K562 (cell line): ENCODE measurements at regions not wholly inside any gene's neighbourhood (a gene's known extent, or its start where the extent isn't known, plus 50 kb on each side); places are given as distances from the start of the nearest gene placed in this dataset.

Experiments used
- BRF1 ChIP-seq: IDR thresholded peaks from 3 replicates; pipeline ENCODE4 v1.6.1; 2011; ENCODE audit warnings: borderline replicate concordance, mild to moderate bottlenecking; ENCODE audit not compliant: insufficient read length; ENCODE audit errors: extremely low read depth
- CBFA2T3 ChIP-seq: fragments of 450-650 bp; IDR thresholded peaks from 2 replicates; pipeline ENCODE4 v1.6.1; 2017
- CHCHD3 ChIP-seq: fragments of 250-450 bp; sonication (Bioruptor Pico); IDR thresholded peaks from 2 replicates; pipeline ENCODE4 v2.1.2; 2022; ENCODE audit warnings: mild to moderate bottlenecking
- ERF ChIP-seq: fragments of 450-650 bp; formaldehyde crosslinking; IDR thresholded peaks from 2 replicates; pipeline ENCODE4 v1.4.0; 2020; ENCODE audit warnings: mild to moderate bottlenecking, mixed read lengths
- FUS ChIP-seq: fragments of 200-400 bp; formaldehyde crosslinking; optimal IDR thresholded peaks from 2 replicates; pipeline ENCODE3; 2017; ENCODE audit warnings: low read depth, low read length
- KAT2B ChIP-seq: IDR thresholded peaks from one replicate; pipeline ENCODE4 v1.6.1; 2012; ENCODE audit warnings: low read depth, mild to moderate bottlenecking, control low read depth, inconsistent platforms, low read length, moderate library complexity
- MCM3 ChIP-seq: fragments of 450-650 bp; IDR thresholded peaks from 2 replicates; pipeline ENCODE4 v1.6.1; 2016
- MYNN ChIP-seq, 2 experiments: sonication (generic); formaldehyde crosslinking in 1 of 2; IDR thresholded peaks; 2 replicates each; pipeline versions ENCODE4 v1.5.0 to v1.6.1; 2016 to 2020; ENCODE audit warnings: antibody characterized with exemption in 1 of 2, missing genetic modification reagents in 1 of 2
- NONO ChIP-seq, 2 experiments: fragments of 200-400 bp in 1 of 2; fragments of 450-650 bp in 1 of 2; formaldehyde crosslinking in 1 of 2; IDR thresholded peaks; 2 replicates each; pipeline ENCODE4 v1.6.1; 2017; ENCODE audit warnings: low read depth in 2 of 2, mild to moderate bottlenecking in 2 of 2, moderate library complexity in 2 of 2, low read length in 1 of 2
- PURB ChIP-seq: sonication (generic); formaldehyde crosslinking; IDR thresholded peaks from 2 replicates; pipeline ENCODE4 v1.9.0; 2021; ENCODE audit warnings: low read depth, mild to moderate bottlenecking, missing genetic modification reagents
- RBM34 ChIP-seq: fragments of 200-400 bp; formaldehyde crosslinking; IDR thresholded peaks from 2 replicates; pipeline ENCODE4 v1.6.1; 2018; ENCODE audit warnings: low read length, borderline replicate concordance; ENCODE audit not compliant: insufficient read depth
- RUNX1 ChIP-seq: sonication (generic); IDR thresholded peaks from 2 replicates; pipeline ENCODE4 v1.6.1; 2016; ENCODE audit warnings: antibody characterized with exemption, low read depth
- ZNF354B ChIP-seq: fragments of 250-450 bp; sonication (Bioruptor Pico); IDR thresholded peaks from 2 replicates; pipeline ENCODE4 v1.4.0; 2020
- TF ChIP-seq, protein P1 (sequence below), 2 experiments: fragments of 450-650 bp in 1 of 2; IDR thresholded peaks; 2 replicates each; pipeline ENCODE4 v1.6.1; 2011 to 2017; ENCODE audit warnings: low read depth in 2 of 2, antibody characterized with exemption in 1 of 2, borderline replicate concordance in 1 of 2, low read length in 1 of 2, mild to moderate bottlenecking in 1 of 2, mixed read lengths in 1 of 2; ENCODE audit not compliant: control insufficient read depth in 1 of 2
- TF ChIP-seq, protein P2 (sequence below): fragments of 450-650 bp; IDR thresholded peaks from 2 replicates; pipeline ENCODE4 v1.6.1; 2016; ENCODE audit warnings: mild to moderate bottlenecking, moderate library complexity

DNA sequence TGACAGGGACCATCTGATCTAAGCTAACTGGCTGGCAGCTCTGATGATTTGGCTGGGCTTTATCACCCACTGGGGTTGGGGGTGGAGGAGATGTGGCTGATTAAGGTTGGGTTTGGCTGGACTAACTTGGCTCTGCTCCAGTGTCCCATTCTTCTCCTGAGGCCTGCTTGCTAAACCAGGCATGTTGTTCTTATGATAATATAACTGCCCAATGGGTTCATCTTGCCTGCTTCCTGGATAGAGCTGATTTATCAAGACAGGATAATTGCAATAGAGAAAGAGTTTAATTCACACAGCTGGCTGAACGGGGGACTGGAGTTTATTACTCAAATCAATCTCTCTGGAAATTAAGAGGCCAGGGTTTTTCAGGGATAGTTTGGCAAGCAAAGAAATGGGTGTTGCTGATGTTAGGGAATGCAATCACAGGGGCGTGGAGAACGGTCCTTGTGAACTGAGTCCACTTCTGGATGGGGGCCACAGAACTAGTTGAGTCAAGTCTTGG lies 150.4 kb downstream of the PTH2R start (continued):
- TF ChIP-seq, protein P1, sequence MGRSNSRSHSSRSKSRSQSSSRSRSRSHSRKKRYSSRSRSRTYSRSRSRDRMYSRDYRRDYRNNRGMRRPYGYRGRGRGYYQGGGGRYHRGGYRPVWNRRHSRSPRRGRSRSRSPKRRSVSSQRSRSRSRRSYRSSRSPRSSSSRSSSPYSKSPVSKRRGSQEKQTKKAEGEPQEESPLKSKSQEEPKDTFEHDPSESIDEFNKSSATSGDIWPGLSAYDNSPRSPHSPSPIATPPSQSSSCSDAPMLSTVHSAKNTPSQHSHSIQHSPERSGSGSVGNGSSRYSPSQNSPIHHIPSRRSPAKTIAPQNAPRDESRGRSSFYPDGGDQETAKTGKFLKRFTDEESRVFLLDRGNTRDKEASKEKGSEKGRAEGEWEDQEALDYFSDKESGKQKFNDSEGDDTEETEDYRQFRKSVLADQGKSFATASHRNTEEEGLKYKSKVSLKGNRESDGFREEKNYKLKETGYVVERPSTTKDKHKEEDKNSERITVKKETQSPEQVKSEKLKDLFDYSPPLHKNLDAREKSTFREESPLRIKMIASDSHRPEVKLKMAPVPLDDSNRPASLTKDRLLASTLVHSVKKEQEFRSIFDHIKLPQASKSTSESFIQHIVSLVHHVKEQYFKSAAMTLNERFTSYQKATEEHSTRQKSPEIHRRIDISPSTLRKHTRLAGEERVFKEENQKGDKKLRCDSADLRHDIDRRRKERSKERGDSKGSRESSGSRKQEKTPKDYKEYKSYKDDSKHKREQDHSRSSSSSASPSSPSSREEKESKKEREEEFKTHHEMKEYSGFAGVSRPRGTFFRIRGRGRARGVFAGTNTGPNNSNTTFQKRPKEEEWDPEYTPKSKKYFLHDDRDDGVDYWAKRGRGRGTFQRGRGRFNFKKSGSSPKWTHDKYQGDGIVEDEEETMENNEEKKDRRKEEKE (IDR thresholded peaks at IDR 0.05; ENCODE audit: borderline replicate concordance in 1 of 2, control insufficient read depth in 1 of 2, low read depth in 2 of 2, low read length in 1 of 2) = no peak
- no peak for TF ChIP-seq MCM3
- TF ChIP-seq RUNX1 = no peak
- TF ChIP-seq, protein P2, sequence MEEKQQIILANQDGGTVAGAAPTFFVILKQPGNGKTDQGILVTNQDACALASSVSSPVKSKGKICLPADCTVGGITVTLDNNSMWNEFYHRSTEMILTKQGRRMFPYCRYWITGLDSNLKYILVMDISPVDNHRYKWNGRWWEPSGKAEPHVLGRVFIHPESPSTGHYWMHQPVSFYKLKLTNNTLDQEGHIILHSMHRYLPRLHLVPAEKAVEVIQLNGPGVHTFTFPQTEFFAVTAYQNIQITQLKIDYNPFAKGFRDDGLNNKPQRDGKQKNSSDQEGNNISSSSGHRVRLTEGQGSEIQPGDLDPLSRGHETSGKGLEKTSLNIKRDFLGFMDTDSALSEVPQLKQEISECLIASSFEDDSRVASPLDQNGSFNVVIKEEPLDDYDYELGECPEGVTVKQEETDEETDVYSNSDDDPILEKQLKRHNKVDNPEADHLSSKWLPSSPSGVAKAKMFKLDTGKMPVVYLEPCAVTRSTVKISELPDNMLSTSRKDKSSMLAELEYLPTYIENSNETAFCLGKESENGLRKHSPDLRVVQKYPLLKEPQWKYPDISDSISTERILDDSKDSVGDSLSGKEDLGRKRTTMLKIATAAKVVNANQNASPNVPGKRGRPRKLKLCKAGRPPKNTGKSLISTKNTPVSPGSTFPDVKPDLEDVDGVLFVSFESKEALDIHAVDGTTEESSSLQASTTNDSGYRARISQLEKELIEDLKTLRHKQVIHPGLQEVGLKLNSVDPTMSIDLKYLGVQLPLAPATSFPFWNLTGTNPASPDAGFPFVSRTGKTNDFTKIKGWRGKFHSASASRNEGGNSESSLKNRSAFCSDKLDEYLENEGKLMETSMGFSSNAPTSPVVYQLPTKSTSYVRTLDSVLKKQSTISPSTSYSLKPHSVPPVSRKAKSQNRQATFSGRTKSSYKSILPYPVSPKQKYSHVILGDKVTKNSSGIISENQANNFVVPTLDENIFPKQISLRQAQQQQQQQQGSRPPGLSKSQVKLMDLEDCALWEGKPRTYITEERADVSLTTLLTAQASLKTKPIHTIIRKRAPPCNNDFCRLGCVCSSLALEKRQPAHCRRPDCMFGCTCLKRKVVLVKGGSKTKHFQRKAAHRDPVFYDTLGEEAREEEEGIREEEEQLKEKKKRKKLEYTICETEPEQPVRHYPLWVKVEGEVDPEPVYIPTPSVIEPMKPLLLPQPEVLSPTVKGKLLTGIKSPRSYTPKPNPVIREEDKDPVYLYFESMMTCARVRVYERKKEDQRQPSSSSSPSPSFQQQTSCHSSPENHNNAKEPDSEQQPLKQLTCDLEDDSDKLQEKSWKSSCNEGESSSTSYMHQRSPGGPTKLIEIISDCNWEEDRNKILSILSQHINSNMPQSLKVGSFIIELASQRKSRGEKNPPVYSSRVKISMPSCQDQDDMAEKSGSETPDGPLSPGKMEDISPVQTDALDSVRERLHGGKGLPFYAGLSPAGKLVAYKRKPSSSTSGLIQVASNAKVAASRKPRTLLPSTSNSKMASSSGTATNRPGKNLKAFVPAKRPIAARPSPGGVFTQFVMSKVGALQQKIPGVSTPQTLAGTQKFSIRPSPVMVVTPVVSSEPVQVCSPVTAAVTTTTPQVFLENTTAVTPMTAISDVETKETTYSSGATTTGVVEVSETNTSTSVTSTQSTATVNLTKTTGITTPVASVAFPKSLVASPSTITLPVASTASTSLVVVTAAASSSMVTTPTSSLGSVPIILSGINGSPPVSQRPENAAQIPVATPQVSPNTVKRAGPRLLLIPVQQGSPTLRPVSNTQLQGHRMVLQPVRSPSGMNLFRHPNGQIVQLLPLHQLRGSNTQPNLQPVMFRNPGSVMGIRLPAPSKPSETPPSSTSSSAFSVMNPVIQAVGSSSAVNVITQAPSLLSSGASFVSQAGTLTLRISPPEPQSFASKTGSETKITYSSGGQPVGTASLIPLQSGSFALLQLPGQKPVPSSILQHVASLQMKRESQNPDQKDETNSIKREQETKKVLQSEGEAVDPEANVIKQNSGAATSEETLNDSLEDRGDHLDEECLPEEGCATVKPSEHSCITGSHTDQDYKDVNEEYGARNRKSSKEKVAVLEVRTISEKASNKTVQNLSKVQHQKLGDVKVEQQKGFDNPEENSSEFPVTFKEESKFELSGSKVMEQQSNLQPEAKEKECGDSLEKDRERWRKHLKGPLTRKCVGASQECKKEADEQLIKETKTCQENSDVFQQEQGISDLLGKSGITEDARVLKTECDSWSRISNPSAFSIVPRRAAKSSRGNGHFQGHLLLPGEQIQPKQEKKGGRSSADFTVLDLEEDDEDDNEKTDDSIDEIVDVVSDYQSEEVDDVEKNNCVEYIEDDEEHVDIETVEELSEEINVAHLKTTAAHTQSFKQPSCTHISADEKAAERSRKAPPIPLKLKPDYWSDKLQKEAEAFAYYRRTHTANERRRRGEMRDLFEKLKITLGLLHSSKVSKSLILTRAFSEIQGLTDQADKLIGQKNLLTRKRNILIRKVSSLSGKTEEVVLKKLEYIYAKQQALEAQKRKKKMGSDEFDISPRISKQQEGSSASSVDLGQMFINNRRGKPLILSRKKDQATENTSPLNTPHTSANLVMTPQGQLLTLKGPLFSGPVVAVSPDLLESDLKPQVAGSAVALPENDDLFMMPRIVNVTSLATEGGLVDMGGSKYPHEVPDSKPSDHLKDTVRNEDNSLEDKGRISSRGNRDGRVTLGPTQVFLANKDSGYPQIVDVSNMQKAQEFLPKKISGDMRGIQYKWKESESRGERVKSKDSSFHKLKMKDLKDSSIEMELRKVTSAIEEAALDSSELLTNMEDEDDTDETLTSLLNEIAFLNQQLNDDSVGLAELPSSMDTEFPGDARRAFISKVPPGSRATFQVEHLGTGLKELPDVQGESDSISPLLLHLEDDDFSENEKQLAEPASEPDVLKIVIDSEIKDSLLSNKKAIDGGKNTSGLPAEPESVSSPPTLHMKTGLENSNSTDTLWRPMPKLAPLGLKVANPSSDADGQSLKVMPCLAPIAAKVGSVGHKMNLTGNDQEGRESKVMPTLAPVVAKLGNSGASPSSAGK = no peak
- peak; percentile 85 for TF ChIP-seq CBFA2T3
- TF ChIP-seq RBM34 = no peak
- peak; percentile 57; the same call in 1 of the 2 replicates for TF ChIP-seq MYNN (IDR thresholded peaks at IDR 0.05)
- no peak for TF ChIP-seq MYNN (CRISPR knock-in tag; IDR thresholded peaks at IDR 0.05)
- no peak for TF ChIP-seq BRF1
- TF ChIP-seq KAT2B = no peak
- TF ChIP-seq CHCHD3 (CRISPR knock-in tag) = no peak
- TF ChIP-seq PURB = no peak
- no peak for TF ChIP-seq FUS
- no peak for TF ChIP-seq ZNF354B (CRISPR knock-in tag)
- TF ChIP-seq NONO (IDR thresholded peaks at IDR 0.05; ENCODE audit: low read depth in 2 of 2, low read length in 1 of 2) = no peak
- no peak for TF ChIP-seq ERF (CRISPR knock-in tag)
